ENCODE measurements at regions not wholly inside any gene's neighbourhood (a gene's known extent, or its start where the extent isn't known, plus 50 kb on each side); places are given as distances from the start of the nearest gene placed in this dataset.

DNA sequence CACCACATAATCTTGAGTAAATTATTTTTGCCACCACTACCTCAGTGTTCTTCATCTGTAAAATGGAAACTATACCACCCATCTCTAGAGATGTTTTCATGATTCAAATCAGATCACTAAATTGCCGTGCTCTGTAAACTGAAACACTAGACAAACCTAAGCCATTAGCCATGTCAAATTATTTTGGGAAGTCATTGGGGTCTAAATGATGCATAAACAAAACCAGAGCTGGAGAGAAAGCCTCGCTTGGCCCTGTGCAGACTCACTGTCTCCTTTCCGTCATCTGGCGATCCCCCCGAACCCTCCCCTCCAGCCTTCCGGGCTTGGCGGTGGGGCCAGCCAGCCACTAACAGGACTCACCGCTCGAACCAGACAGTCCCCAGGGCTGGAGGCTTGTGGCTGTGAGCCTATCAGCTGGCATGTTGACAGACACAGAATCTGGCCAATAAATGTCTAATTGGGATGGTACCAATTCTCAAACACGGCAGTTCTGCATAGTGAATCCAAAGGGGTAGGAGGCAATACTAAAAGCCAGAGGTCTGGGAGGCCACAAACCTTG, 256.5 kb downstream of the SEC61B start:
- Histone ChIP-seq H3K9me2 (ENCODE audit: low read depth, low read length) (no peaks in the 10 kb centered on the region), H2AFZ (ENCODE audit: low read length) (no peak overlapping the region), H3K4me2 (ENCODE audit: low read length) (no peak overlapping the region), H4K20me1 (ENCODE audit: insufficient read depth, low read length) (no peaks in the 10 kb centered on the region), H3K4me1 (ENCODE audit: insufficient read depth, low read length, severe bottlenecking) (no peaks in the 10 kb centered on the region), H3K79me2 (ENCODE audit: insufficient read depth, low read length) (no peaks in the 10 kb centered on the region), H3K36me3 (ENCODE audit: insufficient read depth, low read length) (no peaks in the 10 kb centered on the region), H3K9ac (ENCODE audit: low read length) (no peak overlapping the region), H3K27me3 (ENCODE audit: insufficient read depth, low read length) (peaks cover 5% of the 10 kb centered on the region; the same call in 1 of the 2 replicates), H3F3A (ENCODE audit: insufficient read depth, low read length) (no peaks in the 10 kb centered on the region), H3K9me3 (ENCODE audit: low read length) (no peaks in the 10 kb centered on the region), H3K4me3 (ENCODE audit: low read depth, low read length, poor library complexity, severe bottlenecking) (no peak overlapping the region), H3K27ac (ENCODE audit: low read depth, low read length, poor library complexity, severe bottlenecking) (no peak overlapping the region)
- TF ChIP-seq, protein P1, sequence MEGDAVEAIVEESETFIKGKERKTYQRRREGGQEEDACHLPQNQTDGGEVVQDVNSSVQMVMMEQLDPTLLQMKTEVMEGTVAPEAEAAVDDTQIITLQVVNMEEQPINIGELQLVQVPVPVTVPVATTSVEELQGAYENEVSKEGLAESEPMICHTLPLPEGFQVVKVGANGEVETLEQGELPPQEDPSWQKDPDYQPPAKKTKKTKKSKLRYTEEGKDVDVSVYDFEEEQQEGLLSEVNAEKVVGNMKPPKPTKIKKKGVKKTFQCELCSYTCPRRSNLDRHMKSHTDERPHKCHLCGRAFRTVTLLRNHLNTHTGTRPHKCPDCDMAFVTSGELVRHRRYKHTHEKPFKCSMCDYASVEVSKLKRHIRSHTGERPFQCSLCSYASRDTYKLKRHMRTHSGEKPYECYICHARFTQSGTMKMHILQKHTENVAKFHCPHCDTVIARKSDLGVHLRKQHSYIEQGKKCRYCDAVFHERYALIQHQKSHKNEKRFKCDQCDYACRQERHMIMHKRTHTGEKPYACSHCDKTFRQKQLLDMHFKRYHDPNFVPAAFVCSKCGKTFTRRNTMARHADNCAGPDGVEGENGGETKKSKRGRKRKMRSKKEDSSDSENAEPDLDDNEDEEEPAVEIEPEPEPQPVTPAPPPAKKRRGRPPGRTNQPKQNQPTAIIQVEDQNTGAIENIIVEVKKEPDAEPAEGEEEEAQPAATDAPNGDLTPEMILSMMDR (IDR thresholded peaks at IDR 0.05; ENCODE audit: low read length) = no peak
- TF ChIP-seq EZH2 (IDR thresholded peaks at IDR 0.05; ENCODE audit: borderline replicate concordance, low read length) = no peak

DNA sequence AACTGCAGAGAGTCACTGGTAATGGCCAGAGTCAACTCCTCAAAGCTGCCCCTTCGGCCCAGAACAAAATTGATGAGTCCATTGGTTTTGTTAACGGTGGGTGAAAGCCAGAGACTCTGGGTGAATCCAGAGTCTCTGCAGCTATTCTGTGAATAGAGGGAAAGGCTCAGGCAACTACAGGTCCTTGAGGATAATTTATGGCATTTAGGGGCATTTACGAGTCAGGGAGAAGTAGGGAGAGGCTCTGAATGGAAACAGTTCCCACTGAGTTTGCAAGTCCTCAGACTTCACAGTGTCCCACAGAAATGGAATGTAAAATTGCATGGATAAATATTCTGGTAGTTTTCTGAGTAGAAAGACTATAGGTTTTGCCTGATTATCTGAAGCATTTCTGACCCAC, 257.8 kb downstream of the SEC61B start:
- Histone ChIP-seq H3K4me3 (ENCODE audit: low read depth, low read length, poor library complexity, severe bottlenecking) (no peak overlapping the region), H3K9me3 (ENCODE audit: low read length) (no peaks in the 10 kb centered on the region), H3K4me1 (ENCODE audit: insufficient read depth, low read length, severe bottlenecking) (no peaks in the 10 kb centered on the region), H2AFZ (ENCODE audit: low read length) (no peak overlapping the region), H3K79me2 (ENCODE audit: insufficient read depth, low read length) (no peaks in the 10 kb centered on the region), H3K9me2 (ENCODE audit: low read depth, low read length) (no peaks in the 10 kb centered on the region), H3K36me3 (ENCODE audit: insufficient read depth, low read length) (no peaks in the 10 kb centered on the region), H3K4me2 (ENCODE audit: low read length) (no peak overlapping the region), H3F3A (ENCODE audit: insufficient read depth, low read length) (no peaks in the 10 kb centered on the region), H3K27me3 (ENCODE audit: insufficient read depth, low read length) (peaks cover 5% of the 10 kb centered on the region; the same call in 1 of the 2 replicates), H4K20me1 (ENCODE audit: insufficient read depth, low read length) (no peaks in the 10 kb centered on the region), H3K9ac (ENCODE audit: low read length) (no peak overlapping the region), H3K27ac (ENCODE audit: low read depth, low read length, poor library complexity, severe bottlenecking) (no peak overlapping the region)
- no peak for TF ChIP-seq EZH2 (IDR thresholded peaks at IDR 0.05; ENCODE audit: borderline replicate concordance, low read length)
- TF ChIP-seq, protein P1 (IDR thresholded peaks at IDR 0.05; ENCODE audit: low read length) = no peak

DNA sequence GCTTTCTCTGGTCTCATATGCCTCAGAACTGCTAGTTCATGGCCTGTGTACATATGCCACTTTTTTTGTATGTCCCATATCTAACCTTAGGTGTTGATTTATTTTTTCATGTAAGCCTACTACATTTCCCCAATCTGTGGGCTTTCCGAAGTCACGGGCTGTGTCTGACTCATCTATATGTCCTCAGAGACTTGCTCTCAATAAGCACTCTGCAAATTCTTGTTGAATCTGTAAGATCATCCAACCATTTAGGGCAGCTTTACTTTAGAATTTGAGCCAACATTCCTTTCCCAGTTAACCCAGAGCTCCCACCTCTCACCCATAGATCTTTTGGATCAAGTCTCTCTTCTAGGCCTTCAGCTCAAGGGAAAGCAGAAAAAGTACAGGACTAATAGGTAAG, 263.4 kb downstream of the SEC61B start:
- H3K4me3 ChIP-seq (ENCODE audit: low read depth, low read length, poor library complexity, severe bottlenecking) = no peak overlapping the region
- no peak overlapping the region for H3K27ac ChIP-seq (ENCODE audit: low read depth, low read length, poor library complexity, severe bottlenecking)

More for the DNA sequence above, 263.4 kb downstream of the SEC61B start:
- Histone ChIP-seq H2AFZ (ENCODE audit: low read length) (no peak overlapping the region), H3K79me2 (ENCODE audit: insufficient read depth, low read length) (no peaks in the 10 kb centered on the region), H3K9me3 (ENCODE audit: low read length) (no peaks in the 10 kb centered on the region), H3K4me1 (ENCODE audit: insufficient read depth, low read length, severe bottlenecking) (no peaks in the 10 kb centered on the region), H3K27me3 (ENCODE audit: insufficient read depth, low read length) (no peaks in the 10 kb centered on the region), H3K4me2 (ENCODE audit: low read length) (no peak overlapping the region), H4K20me1 (ENCODE audit: insufficient read depth, low read length) (no peaks in the 10 kb centered on the region), H3K9ac (ENCODE audit: low read length) (no peak overlapping the region), H3K36me3 (ENCODE audit: insufficient read depth, low read length) (no peaks in the 10 kb centered on the region), H3F3A (ENCODE audit: insufficient read depth, low read length) (no peaks in the 10 kb centered on the region), H3K9me2 (ENCODE audit: low read depth, low read length) (no peaks in the 10 kb centered on the region)
- TF ChIP-seq EZH2 (IDR thresholded peaks at IDR 0.05; ENCODE audit: borderline replicate concordance, low read length) = no peak
- TF ChIP-seq, protein P1 (IDR thresholded peaks at IDR 0.05; ENCODE audit: low read length) = no peak
